HUES48 (cell line): ENCODE measurements at regions not wholly inside any gene's neighbourhood (a gene's known extent, or its start where the extent isn't known, plus 50 kb on each side); places are given as distances from the start of the nearest gene placed in this dataset.

ENCODE experiments used
- H3K27ac ChIP-seq: one replicate; pipeline ENCODE4 v1.7.0; 2013; ENCODE audit warnings: low read depth, low read length, inconsistent platforms
- H3K27me3 ChIP-seq: 2 replicates; pipeline ENCODE4 v1.6.1; 2013; ENCODE audit warnings: mild to moderate bottlenecking, low read length; ENCODE audit not compliant: control insufficient read depth, insufficient read depth
- H3K36me3 ChIP-seq: 2 replicates; pipeline ENCODE4 v1.6.1; 2013; ENCODE audit warnings: low read length; ENCODE audit not compliant: control insufficient read depth, insufficient read depth
- H3K4me1 ChIP-seq: 2 replicates; pipeline ENCODE4 v1.6.1; 2013; ENCODE audit warnings: mild to moderate bottlenecking, low read length; ENCODE audit not compliant: control insufficient read depth, insufficient read depth
- H3K4me3 ChIP-seq: 2 replicates; pipeline ENCODE4 v1.5.1; 2013; ENCODE audit warnings: mild to moderate bottlenecking, low read depth, low read length
- H3K9ac ChIP-seq: 2 replicates; pipeline ENCODE4 v1.6.1; 2013; ENCODE audit warnings: mild to moderate bottlenecking, low read depth, low read length, moderate library complexity
- H3K9me3 ChIP-seq: 2 replicates; pipeline ENCODE4 v1.6.1; 2013; ENCODE audit warnings: low read length; ENCODE audit not compliant: control insufficient read depth, insufficient read depth

- Histone ChIP-seq H3K4me1 (no peaks in the 10 kb centered on the region), H3K9me3 (no peaks in the 10 kb centered on the region), H3K27ac (no peak overlapping the region), H3K27me3 (peaks cover 8% of the 10 kb centered on the region; the same call in 1 of the 2 replicates), H3K9ac (no peak overlapping the region), H3K36me3 (no peaks in the 10 kb centered on the region), H3K4me3 (no peak overlapping the region)
These were observed 57.3 kb upstream of the WWC1 start for GRCh38 chr5:168234133-168234532.

GRCh38 chr5:168238463-168238862, 53.0 kb upstream of the WWC1 start:
- H3K36me3 ChIP-seq, result no peaks in the 10 kb centered on the region
- no peak overlapping the region for H3K4me3 ChIP-seq
- H3K4me1 ChIP-seq, result no peaks in the 10 kb centered on the region; the same call in 1 of the 2 replicates
- no peak overlapping the region for H3K9ac ChIP-seq
- H3K9me3 ChIP-seq, result no peaks in the 10 kb centered on the region
- no peak overlapping the region for H3K27ac ChIP-seq
- peaks cover 20% of the 10 kb centered on the region for H3K27me3 ChIP-seq

GRCh38 chr5:168239325-168239724, 52.1 kb upstream of the WWC1 start:
- no peak overlapping the region for H3K9ac ChIP-seq
- no peaks in the 10 kb centered on the region; the same call in 1 of the 2 replicates for H3K4me1 ChIP-seq
- no peak overlapping the region for H3K4me3 ChIP-seq
- no peak overlapping the region for H3K27ac ChIP-seq
- H3K36me3 ChIP-seq, result no peaks in the 10 kb centered on the region
- no peaks in the 10 kb centered on the region for H3K9me3 ChIP-seq
- H3K27me3 ChIP-seq, result peaks cover 20% of the 10 kb centered on the region
